ACC112 (cell line): ENCODE measurements at regions not wholly inside any gene's neighbourhood (a gene's known extent, or its start where the extent isn't known, plus 50 kb on each side); places are given as distances from the start of the nearest gene placed in this dataset.
A peak's percentile ranks its signal among the peaks of the same experiment; 100 is the strongest.

ENCODE experiments used
- H2AFZ ChIP-seq: fragments of 200-600 bp; sonication (generic); one replicate; pipeline ENCODE4 v1.6.0; 2017; ENCODE audit warnings: antibody characterized with exemption, low read length; ENCODE audit not compliant: unreplicated experiment
- H3K27ac ChIP-seq: fragments of 200-600 bp; sonication (generic); 2 replicates; pipeline ENCODE4 v1.5.1; 2014; ENCODE audit warnings: low read depth, mild to moderate bottlenecking, antibody characterized with exemption, low read length, moderate library complexity
- H3K27me3 ChIP-seq: fragments of 200-600 bp; sonication (generic); 2 replicates; pipeline ENCODE4 v1.6.1; 2014; ENCODE audit warnings: mild to moderate bottlenecking, antibody characterized with exemption, low read length, moderate library complexity, mixed read lengths; ENCODE audit not compliant: insufficient read depth
- H3K36me3 ChIP-seq: fragments of 200-600 bp; sonication (generic); 2 replicates; pipeline ENCODE4 v1.6.1; 2016; ENCODE audit warnings: mild to moderate bottlenecking, antibody characterized with exemption, low read length, moderate library complexity, mixed read lengths; ENCODE audit not compliant: insufficient read depth
- H3K4me1 ChIP-seq: fragments of 200-600 bp; sonication (generic); one replicate; pipeline ENCODE4 v1.6.1; 2016; ENCODE audit warnings: low read length, mixed read lengths; ENCODE audit not compliant: insufficient read depth, unreplicated experiment, control insufficient read depth
- H3K4me3 ChIP-seq: fragments of 200-600 bp; sonication (generic); 2 replicates; pipeline ENCODE4 v1.5.1; 2014; ENCODE audit warnings: mild to moderate bottlenecking, low read depth, low read length
- H3K79me2 ChIP-seq: fragments of 200-600 bp; sonication (generic); one replicate; pipeline ENCODE4 v1.6.0; 2016; ENCODE audit warnings: low read length; ENCODE audit not compliant: control insufficient read depth, unreplicated experiment, insufficient read depth

GRCh38 chr3:70803319-70803718, 490.9 kb upstream of the MDFIC2 start:
- Histone ChIP-seq H3K4me1 (peaks cover 22% of the 10 kb centered on the region), H2AFZ (no peak overlapping the region), H3K27me3 (no peaks in the 10 kb centered on the region), H3K36me3 (no peaks in the 10 kb centered on the region), H3K27ac (no peak overlapping the region), H3K79me2 (no peaks in the 10 kb centered on the region), H3K4me3 (no peak overlapping the region)

- Histone ChIP-seq H3K27ac (no peak overlapping the region), H3K27me3 (no peaks in the 10 kb centered on the region), H3K79me2 (no peaks in the 10 kb centered on the region), H2AFZ (no peak overlapping the region), H3K4me3 (no peak overlapping the region), H3K4me1 (peaks cover 17% of the 10 kb centered on the region), H3K36me3 (no peaks in the 10 kb centered on the region)
Observed at GRCh38 chr3:70800951-70801350, 488.5 kb upstream of the MDFIC2 start.

GRCh38 chr3:70789878-70790277, 477.4 kb upstream of the MDFIC2 start:
- Histone ChIP-seq H3K4me1 (no peaks in the 10 kb centered on the region), H3K27ac (no peak overlapping the region), H3K27me3 (no peaks in the 10 kb centered on the region), H3K4me3 (no peak overlapping the region), H2AFZ (no peak overlapping the region), H3K79me2 (no peaks in the 10 kb centered on the region), H3K36me3 (no peaks in the 10 kb centered on the region)

- H3K36me3 ChIP-seq: no peaks in the 10 kb centered on the region
- H3K4me1 ChIP-seq: no peaks in the 10 kb centered on the region
- H3K79me2 ChIP-seq: no peaks in the 10 kb centered on the region
- no peaks in the 10 kb centered on the region for H3K27me3 ChIP-seq
- no peak overlapping the region for H2AFZ ChIP-seq
- no peak overlapping the region for H3K27ac ChIP-seq
- no peak overlapping the region for H3K4me3 ChIP-seq
Observed at GRCh38 chr3:70780790-70781189, 468.4 kb upstream of the MDFIC2 start.

GRCh38 chr3:70779296-70779695, 466.9 kb upstream of the MDFIC2 start:
- H3K27ac ChIP-seq: no peak overlapping the region
- H3K79me2 ChIP-seq: no peaks in the 10 kb centered on the region

GRCh38 chr3:70776081-70776480, 463.6 kb upstream of the MDFIC2 start:
- Histone ChIP-seq H3K4me1 (peaks cover 16% of the 10 kb centered on the region), H3K79me2 (no peaks in the 10 kb centered on the region), H3K27me3 (no peaks in the 10 kb centered on the region), H3K36me3 (no peaks in the 10 kb centered on the region), H2AFZ (no peak overlapping the region), H3K27ac (no peak overlapping the region), H3K4me3 (no peak overlapping the region)

More at GRCh38 chr3:70779296-70779695, 466.9 kb upstream of the MDFIC2 start:
- no peaks in the 10 kb centered on the region for H3K4me1 ChIP-seq
- no peak overlapping the region for H3K4me3 ChIP-seq
- H3K36me3 ChIP-seq: no peaks in the 10 kb centered on the region
- H3K27me3 ChIP-seq: no peaks in the 10 kb centered on the region
- no peak overlapping the region for H2AFZ ChIP-seq

- no peak overlapping the region for H3K27ac ChIP-seq
Observed at GRCh38 chr3:70775257-70775656, 462.8 kb upstream of the MDFIC2 start.

GRCh38 chr3:70774641-70775040, 462.2 kb upstream of the MDFIC2 start:
- peaks cover 20% of the 10 kb centered on the region for H3K4me1 ChIP-seq
- no peak overlapping the region for H2AFZ ChIP-seq
- no peaks in the 10 kb centered on the region for H3K36me3 ChIP-seq
- H3K27me3 ChIP-seq: no peaks in the 10 kb centered on the region
- H3K27ac ChIP-seq: no peak overlapping the region
- H3K4me3 ChIP-seq: no peak overlapping the region
- H3K79me2 ChIP-seq: no peaks in the 10 kb centered on the region

More at GRCh38 chr3:70775257-70775656, 462.8 kb upstream of the MDFIC2 start:
- Histone ChIP-seq H2AFZ (no peak overlapping the region), H3K36me3 (no peaks in the 10 kb centered on the region), H3K4me3 (no peak overlapping the region), H3K4me1 (peaks cover 20% of the 10 kb centered on the region), H3K79me2 (no peaks in the 10 kb centered on the region), H3K27me3 (no peaks in the 10 kb centered on the region)

- peak overlapping the region; percentile 14; the same call in 1 of the 2 replicates for H3K4me3 ChIP-seq
- no peaks in the 10 kb centered on the region for H3K36me3 ChIP-seq
- H2AFZ ChIP-seq: no peak overlapping the region
- peak overlapping the region; percentile 7; the same call in 1 of the 2 replicates for H3K27ac ChIP-seq
- H3K4me1 ChIP-seq: peaks cover 20% of the 10 kb centered on the region
- no peaks in the 10 kb centered on the region for H3K27me3 ChIP-seq
- H3K79me2 ChIP-seq: no peaks in the 10 kb centered on the region
Observed at GRCh38 chr3:70771426-70772147, 459.1 kb upstream of the MDFIC2 start.

GRCh38 chr3:70770650-70771049, 458.2 kb upstream of the MDFIC2 start:
- H3K79me2 ChIP-seq: no peaks in the 10 kb centered on the region
- H3K4me1 ChIP-seq: peaks cover 20% of the 10 kb centered on the region
- H3K27ac ChIP-seq: no peak overlapping the region
- no peaks in the 10 kb centered on the region for H3K27me3 ChIP-seq
- H3K36me3 ChIP-seq: no peaks in the 10 kb centered on the region
- H2AFZ ChIP-seq: no peak overlapping the region
- no peak overlapping the region for H3K4me3 ChIP-seq

GRCh38 chr3:70766301-70766700, 453.9 kb upstream of the MDFIC2 start:
- H3K79me2 ChIP-seq: no peaks in the 10 kb centered on the region
- H3K4me1 ChIP-seq: peaks cover 6% of the 10 kb centered on the region
- H3K27ac ChIP-seq: no peak overlapping the region
- H3K27me3 ChIP-seq: no peaks in the 10 kb centered on the region
- H2AFZ ChIP-seq: no peak overlapping the region
- H3K4me3 ChIP-seq: no peak overlapping the region
- H3K36me3 ChIP-seq: no peaks in the 10 kb centered on the region
